ENCODE measurements at regions not wholly inside any gene's neighbourhood (a gene's known extent, or its start where the extent isn't known, plus 50 kb on each side); places are given as distances from the start of the nearest gene placed in this dataset.

DNA sequence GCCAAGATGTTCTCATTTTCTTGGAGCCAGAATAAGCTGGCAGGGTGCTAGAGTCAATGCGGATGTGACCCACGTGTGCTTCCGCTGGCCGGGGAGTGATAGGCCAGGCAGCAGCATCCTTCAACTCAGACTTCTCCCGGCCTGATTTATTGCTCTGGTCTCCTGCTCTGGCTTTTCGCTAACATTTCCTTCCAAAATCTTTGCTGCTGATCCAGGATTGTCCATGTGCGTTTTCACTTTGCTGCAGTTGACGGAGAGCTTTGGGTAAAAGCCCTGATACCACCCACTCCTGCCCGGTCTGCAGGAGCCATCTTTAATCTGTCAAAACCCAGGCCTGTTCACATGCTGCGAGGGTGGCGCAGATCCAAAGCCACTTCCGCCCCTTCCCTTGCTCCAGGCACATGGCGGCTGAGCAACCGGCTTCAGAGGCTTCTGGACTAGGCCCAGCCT is 106.8 kb downstream of the CYP26A1 start:
- ChIA-PET CTCF (no interaction called here), POLR2A (no interaction called here)
- Histone ChIP-seq H3K79me2 (ENCODE audit: insufficient read depth) (no peaks in the 10 kb centered on the region), H3K9ac (no peak overlapping the region), H3K4me1 (ENCODE audit: control insufficient read depth in 1 of 2, insufficient read depth in 2 of 2, low read depth in 1 of 2, low read length in 1 of 2) (peaks cover 0 to 2% of the 10 kb centered on the region in 2 experiments; a peak in 1 of 4 replicates), H2AFZ (ENCODE audit: low read depth) (no peak overlapping the region), H3F3A (replicated peaks; ENCODE audit: insufficient read depth) (no peaks in the 10 kb centered on the region), H3K4me3 (ENCODE audit: low read depth in 2 of 2, low read length in 1 of 2) (no peak overlapping the region), H3K27me3 (ENCODE audit: insufficient read depth) (no peaks in the 10 kb centered on the region; the same call in 1 of the 2 replicates), H3K9me2 (no peaks in the 10 kb centered on the region), H3K9me3 (no peaks in the 10 kb centered on the region), H3K36me3 (replicated peaks in 1 of 2; ENCODE audit: control insufficient read depth in 1 of 2, insufficient read depth in 2 of 2, low read length in 1 of 2) (no peaks in the 10 kb centered on the region), H3K4me2 (no peak overlapping the region), H3K27ac (ENCODE audit: low read depth in 2 of 2, low read length in 1 of 2) (no peak overlapping the region), H4K20me1 (ENCODE audit: insufficient read depth) (no peaks in the 10 kb centered on the region)
- 82% methylated on average over 13 of the region's 14 CpGs for WGBS (ENCODE audit: low lambda C conversion rate)
- no peak for TF ChIP-seq FOSL2 (IDR thresholded peaks at IDR 0.05; ENCODE audit: borderline replicate concordance, low read depth)
- TF ChIP-seq, protein P1, sequence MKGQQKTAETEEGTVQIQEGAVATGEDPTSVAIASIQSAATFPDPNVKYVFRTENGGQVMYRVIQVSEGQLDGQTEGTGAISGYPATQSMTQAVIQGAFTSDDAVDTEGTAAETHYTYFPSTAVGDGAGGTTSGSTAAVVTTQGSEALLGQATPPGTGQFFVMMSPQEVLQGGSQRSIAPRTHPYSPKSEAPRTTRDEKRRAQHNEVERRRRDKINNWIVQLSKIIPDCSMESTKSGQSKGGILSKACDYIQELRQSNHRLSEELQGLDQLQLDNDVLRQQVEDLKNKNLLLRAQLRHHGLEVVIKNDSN (IDR thresholded peaks at IDR 0.05; ENCODE audit: borderline replicate concordance, low read depth): no peak
- no peak for TF ChIP-seq RCOR1 (IDR thresholded peaks at IDR 0.05; ENCODE audit: low read length)
- no peak for TF ChIP-seq CHD2 (IDR thresholded peaks at IDR 0.05; ENCODE audit: low read length, partially characterized antibody)
- TF ChIP-seq, protein P2, sequence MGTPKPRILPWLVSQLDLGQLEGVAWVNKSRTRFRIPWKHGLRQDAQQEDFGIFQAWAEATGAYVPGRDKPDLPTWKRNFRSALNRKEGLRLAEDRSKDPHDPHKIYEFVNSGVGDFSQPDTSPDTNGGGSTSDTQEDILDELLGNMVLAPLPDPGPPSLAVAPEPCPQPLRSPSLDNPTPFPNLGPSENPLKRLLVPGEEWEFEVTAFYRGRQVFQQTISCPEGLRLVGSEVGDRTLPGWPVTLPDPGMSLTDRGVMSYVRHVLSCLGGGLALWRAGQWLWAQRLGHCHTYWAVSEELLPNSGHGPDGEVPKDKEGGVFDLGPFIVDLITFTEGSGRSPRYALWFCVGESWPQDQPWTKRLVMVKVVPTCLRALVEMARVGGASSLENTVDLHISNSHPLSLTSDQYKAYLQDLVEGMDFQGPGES (IDR thresholded peaks at IDR 0.05; ENCODE audit: low read depth, low read length): no peak
- DNase-seq: peak; percentile 15

DNA sequence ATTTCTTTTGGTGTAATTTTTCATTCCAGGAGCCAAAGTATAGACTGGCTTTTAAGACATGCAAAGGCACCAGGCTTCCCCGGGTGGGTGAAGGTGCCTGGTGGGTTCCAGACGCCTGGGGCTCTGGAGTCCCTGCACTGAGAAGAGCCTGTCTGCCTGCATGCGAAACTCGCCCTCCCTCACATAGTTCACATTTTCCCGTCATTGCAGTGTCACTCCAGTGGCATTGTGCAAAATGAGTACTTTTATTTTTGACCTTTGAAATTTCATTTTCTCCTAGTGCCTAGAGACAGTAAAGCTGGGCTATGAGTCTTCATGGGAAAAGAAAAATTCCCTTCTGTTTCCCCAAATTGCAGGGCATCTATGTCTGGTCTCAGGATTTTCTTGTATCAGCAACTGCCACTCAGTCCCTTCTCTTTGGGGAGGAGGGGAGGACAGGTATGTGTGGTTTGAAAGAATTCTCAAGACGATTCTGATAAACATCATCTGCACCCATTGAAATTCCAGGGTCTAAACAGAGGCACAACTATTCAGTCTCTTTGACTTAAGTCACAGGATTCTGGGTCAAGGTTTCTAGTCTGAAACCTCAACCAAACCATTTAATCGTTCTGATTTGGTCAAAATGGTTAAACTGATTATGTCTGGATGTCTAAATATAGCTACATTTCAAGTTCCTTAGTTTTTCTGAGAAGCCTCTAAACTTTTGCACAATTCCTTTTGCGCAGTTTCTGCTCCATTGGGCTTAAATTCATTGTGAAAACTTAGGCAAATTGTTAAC is 107.8 kb downstream of the CYP26A1 start:
- no peaks in the 10 kb centered on the region for H3K9me3 ChIP-seq
- no peaks in the 10 kb centered on the region for H4K20me1 ChIP-seq (ENCODE audit: insufficient read depth)
- no peaks in the 10 kb centered on the region for H3K9me2 ChIP-seq
- no peak overlapping the region for H3K4me2 ChIP-seq
- H3K27ac ChIP-seq (ENCODE audit: low read depth in 2 of 2, low read length in 1 of 2): no peak overlapping the region
- H3F3A ChIP-seq (replicated peaks; ENCODE audit: insufficient read depth): no peaks in the 10 kb centered on the region
- peaks cover 0 to 2% of the 10 kb centered on the region in 2 experiments; a peak in 1 of 4 replicates for H3K4me1 ChIP-seq (ENCODE audit: control insufficient read depth in 1 of 2, insufficient read depth in 2 of 2, low read depth in 1 of 2, low read length in 1 of 2)
- WGBS (ENCODE audit: low lambda C conversion rate): 60% methylated on average over 8 of the region's 8 CpGs
- no peak overlapping the region for H3K9ac ChIP-seq
- H3K36me3 ChIP-seq (replicated peaks in 1 of 2; ENCODE audit: control insufficient read depth in 1 of 2, insufficient read depth in 2 of 2, low read length in 1 of 2): no peaks in the 10 kb centered on the region
- no peaks in the 10 kb centered on the region for H3K27me3 ChIP-seq (ENCODE audit: insufficient read depth)
- ChIA-PET CTCF (interaction anchor here (1.4 kb wide), 1 partner anchor 10 kb away, joined by 4 read pairs; no protein-coding TSS in a partner anchor), POLR2A (no interaction called here)
- H3K79me2 ChIP-seq (ENCODE audit: insufficient read depth): no peaks in the 10 kb centered on the region
- no peak overlapping the region for H2AFZ ChIP-seq (ENCODE audit: low read depth)
- DNase-seq: no peak
- H3K4me3 ChIP-seq (ENCODE audit: low read depth in 2 of 2, low read length in 1 of 2): no peak overlapping the region
- TF ChIP-seq, protein P1 (IDR thresholded peaks at IDR 0.05; ENCODE audit: borderline replicate concordance, low read depth): no peak
- no peak for TF ChIP-seq RFX5 (IDR thresholded peaks at IDR 0.05; ENCODE audit: low read length)
- no peak for TF ChIP-seq MXI1 (IDR thresholded peaks at IDR 0.05; ENCODE audit: low read depth, low read length)
- no peak for TF ChIP-seq TCF12 (IDR thresholded peaks at IDR 0.05)
- no peak for TF ChIP-seq FOXM1 (IDR thresholded peaks at IDR 0.05; ENCODE audit: low read depth)
- no peak for TF ChIP-seq YY1 (IDR thresholded peaks at IDR 0.05; ENCODE audit: low read depth)
- TF ChIP-seq, protein P3, sequence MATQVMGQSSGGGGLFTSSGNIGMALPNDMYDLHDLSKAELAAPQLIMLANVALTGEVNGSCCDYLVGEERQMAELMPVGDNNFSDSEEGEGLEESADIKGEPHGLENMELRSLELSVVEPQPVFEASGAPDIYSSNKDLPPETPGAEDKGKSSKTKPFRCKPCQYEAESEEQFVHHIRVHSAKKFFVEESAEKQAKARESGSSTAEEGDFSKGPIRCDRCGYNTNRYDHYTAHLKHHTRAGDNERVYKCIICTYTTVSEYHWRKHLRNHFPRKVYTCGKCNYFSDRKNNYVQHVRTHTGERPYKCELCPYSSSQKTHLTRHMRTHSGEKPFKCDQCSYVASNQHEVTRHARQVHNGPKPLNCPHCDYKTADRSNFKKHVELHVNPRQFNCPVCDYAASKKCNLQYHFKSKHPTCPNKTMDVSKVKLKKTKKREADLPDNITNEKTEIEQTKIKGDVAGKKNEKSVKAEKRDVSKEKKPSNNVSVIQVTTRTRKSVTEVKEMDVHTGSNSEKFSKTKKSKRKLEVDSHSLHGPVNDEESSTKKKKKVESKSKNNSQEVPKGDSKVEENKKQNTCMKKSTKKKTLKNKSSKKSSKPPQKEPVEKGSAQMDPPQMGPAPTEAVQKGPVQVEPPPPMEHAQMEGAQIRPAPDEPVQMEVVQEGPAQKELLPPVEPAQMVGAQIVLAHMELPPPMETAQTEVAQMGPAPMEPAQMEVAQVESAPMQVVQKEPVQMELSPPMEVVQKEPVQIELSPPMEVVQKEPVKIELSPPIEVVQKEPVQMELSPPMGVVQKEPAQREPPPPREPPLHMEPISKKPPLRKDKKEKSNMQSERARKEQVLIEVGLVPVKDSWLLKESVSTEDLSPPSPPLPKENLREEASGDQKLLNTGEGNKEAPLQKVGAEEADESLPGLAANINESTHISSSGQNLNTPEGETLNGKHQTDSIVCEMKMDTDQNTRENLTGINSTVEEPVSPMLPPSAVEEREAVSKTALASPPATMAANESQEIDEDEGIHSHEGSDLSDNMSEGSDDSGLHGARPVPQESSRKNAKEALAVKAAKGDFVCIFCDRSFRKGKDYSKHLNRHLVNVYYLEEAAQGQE (IDR thresholded peaks at IDR 0.05; ENCODE audit: low read depth, low read length): no peak
- no peak for TF ChIP-seq RAD21 (IDR thresholded peaks at IDR 0.05; ENCODE audit: low read length)
- no peak for TF ChIP-seq EP300 (IDR thresholded peaks at IDR 0.05; ENCODE audit: borderline replicate concordance in 1 of 2, low read depth in 1 of 2, low read length in 1 of 2)
- no peak for TF ChIP-seq GABPA (IDR thresholded peaks at IDR 0.05; ENCODE audit: low read depth)
- TF ChIP-seq MEF2A (IDR thresholded peaks at IDR 0.05; ENCODE audit: borderline replicate concordance, low read depth): no peak
- TF ChIP-seq, protein P4, sequence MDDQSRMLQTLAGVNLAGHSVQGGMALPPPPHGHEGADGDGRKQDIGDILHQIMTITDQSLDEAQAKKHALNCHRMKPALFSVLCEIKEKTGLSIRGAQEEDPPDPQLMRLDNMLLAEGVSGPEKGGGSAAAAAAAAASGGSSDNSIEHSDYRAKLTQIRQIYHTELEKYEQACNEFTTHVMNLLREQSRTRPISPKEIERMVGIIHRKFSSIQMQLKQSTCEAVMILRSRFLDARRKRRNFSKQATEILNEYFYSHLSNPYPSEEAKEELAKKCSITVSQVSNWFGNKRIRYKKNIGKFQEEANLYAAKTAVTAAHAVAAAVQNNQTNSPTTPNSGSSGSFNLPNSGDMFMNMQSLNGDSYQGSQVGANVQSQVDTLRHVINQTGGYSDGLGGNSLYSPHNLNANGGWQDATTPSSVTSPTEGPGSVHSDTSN (IDR thresholded peaks at IDR 0.05): no peak
- TF ChIP-seq JUND (IDR thresholded peaks at IDR 0.05): no peak
- no peak for TF ChIP-seq CHD2 (IDR thresholded peaks at IDR 0.05; ENCODE audit: low read length, partially characterized antibody)
- no peak for TF ChIP-seq RCOR1 (IDR thresholded peaks at IDR 0.05; ENCODE audit: low read length)
- no peak for TF ChIP-seq TAF1 (IDR thresholded peaks at IDR 0.05; ENCODE audit: borderline replicate concordance, low read depth, low read length)
